CD1c-positive myeloid dendritic cell (primary cell): ENCODE measurements at regions not wholly inside any gene's neighbourhood (a gene's known extent, or its start where the extent isn't known, plus 50 kb on each side); places are given as distances from the start of the nearest gene placed in this dataset.

ENCODE experiments used
- DNase-seq: peaks from one replicate; pipeline ENCODE4 v3.0.0-alpha.2; 2016; ENCODE audit errors: extremely low spot score

DNA sequence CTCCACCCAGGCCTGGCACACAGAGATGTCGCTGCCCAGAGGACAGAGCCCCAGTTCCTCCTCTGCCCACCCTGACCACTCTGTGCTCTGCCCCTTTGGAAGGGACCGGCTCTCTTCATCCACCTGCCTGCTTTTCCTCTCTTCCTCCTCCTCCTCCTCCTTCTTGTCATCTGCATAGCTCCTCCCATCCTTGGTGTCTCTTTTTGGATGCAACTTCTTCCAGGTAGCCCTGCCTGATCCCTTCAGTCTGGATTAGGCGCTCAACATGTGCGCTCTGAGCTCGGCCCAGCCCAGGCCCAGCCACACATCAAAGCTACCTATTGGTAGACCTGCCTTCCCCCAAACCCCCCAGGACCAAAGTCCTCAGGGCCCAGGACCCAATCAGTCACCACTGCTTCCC lies 52.6 kb upstream of the RXRA start:
- DNase-seq, result no peak

DNA sequence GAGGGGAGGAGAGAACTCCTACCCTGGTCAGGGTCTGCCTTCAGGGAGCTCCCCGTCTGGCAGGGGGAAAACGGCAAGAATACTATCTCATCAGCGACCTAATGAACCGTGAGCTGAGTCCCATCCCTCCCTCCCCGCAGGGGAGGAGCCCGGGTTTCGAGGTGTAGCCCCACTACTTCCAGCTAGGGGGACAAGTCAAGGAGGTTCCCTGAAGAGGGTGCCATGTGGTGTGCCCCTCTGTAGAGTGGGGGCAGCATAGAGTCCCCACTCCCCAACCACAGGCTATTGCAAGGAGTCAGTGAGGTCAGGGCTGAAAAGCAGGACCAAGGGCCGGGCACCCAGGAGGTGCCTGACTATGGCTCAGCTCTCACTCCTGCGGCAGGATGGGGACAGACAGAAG lies 50.9 kb upstream of the RXRA start:
- DNase-seq, result no peak

DNA sequence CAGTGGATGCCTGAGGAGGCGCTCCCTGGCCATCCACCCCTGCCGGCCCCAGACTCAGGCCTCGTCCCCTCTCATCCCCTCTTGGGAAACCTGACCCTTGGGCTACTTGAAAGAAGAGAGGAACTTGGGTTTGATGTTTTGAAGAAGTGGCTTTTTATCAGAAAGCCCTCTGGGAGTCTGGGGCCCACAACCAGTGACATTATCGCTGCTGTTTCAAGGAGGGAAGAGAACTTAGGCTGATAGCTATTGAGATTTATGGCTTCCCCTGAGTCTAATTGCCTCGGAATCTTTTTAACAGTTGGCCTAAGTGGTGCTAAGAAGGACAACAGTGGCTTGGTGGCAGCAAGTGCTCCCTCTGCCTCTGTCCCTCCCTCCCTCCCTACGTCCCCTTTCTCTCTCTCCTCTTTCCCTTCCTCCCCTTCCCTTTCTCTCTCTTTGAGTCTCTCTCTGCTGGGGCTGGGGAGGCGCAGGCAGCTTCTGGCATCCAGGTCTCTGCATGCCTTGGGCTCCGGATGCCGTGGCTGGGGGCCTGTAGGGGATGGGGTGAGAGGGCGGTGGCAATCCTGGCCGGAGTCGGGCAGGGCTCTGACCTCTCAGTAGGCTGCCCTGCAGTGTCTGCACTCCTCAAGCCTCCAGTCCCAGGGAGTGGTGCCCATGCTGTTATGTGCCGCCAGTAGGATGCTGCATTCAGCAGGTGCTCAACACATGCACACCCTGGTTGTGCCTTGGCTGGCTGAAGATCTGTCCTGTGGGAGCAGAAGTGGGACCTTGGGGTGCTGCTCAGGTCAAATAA lies 49.6 kb upstream of the RXRA start:
- DNase-seq, result peak; percentile 81
